Skeletal muscle satellite cell (primary cell): ENCODE measurements at regions not wholly inside any gene's neighbourhood (a gene's known extent, or its start where the extent isn't known, plus 50 kb on each side); places are given as distances from the start of the nearest gene placed in this dataset.

Experiments
- H3K27me3 ChIP-seq: 2 replicates; pipeline ENCODE4 v1.7.0; 2013; ENCODE audit warnings: low read length; ENCODE audit not compliant: control insufficient read depth, insufficient read depth
- H3K36me3 ChIP-seq: 2 replicates; pipeline ENCODE4 v1.7.0; 2013; ENCODE audit warnings: mild to moderate bottlenecking, control low read depth, low read length; ENCODE audit not compliant: insufficient read depth
- H3K4me1 ChIP-seq: 2 replicates; pipeline ENCODE4 v1.7.0; 2013; ENCODE audit warnings: low read length; ENCODE audit not compliant: control insufficient read depth, insufficient read depth
- H3K4me2 ChIP-seq: 2 replicates; pipeline ENCODE4 v1.7.0; 2013; ENCODE audit warnings: mild to moderate bottlenecking, low read length
- H3K4me3 ChIP-seq: 2 replicates; pipeline ENCODE4 v1.7.0; 2013; ENCODE audit warnings: low read length
- H3K9ac ChIP-seq: 2 replicates; pipeline ENCODE4 v1.7.0; 2013; ENCODE audit warnings: mild to moderate bottlenecking, low read depth, low read length, moderate library complexity
- H3K9me3 ChIP-seq: replicated peaks from 2 replicates; pipeline ENCODE4 v1.7.0; 2013; ENCODE audit warnings: mild to moderate bottlenecking, control low read depth, low read length

DNA sequence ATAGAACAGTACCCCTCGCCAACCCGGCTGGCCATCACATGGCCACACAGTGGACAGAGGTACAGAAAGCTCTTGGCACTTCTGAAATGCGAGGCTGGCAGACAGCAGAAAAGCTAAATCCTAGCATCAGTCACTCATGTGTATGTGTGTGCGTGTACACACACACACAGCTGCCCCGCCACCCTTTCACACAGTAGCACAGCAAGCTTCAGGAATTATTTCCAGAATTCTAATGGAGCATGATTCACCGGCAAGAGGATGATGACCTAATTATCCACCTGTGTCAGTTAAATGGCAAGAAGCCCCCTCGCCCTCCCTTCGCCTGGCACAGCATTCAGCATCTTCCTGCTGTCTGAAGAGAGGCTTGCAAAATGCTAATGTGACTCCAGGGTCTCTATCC lies 336.0 kb downstream of the SHANK2 start:
- H3K27me3 ChIP-seq: no peaks in the 10 kb centered on the region
- H3K4me1 ChIP-seq: no peaks in the 10 kb centered on the region
- no peaks in the 10 kb centered on the region for H3K36me3 ChIP-seq
- no peak overlapping the region for H3K9ac ChIP-seq
- no peak overlapping the region for H3K4me2 ChIP-seq
- no peak overlapping the region for H3K4me3 ChIP-seq
- no peaks in the 10 kb centered on the region for H3K9me3 ChIP-seq

DNA sequence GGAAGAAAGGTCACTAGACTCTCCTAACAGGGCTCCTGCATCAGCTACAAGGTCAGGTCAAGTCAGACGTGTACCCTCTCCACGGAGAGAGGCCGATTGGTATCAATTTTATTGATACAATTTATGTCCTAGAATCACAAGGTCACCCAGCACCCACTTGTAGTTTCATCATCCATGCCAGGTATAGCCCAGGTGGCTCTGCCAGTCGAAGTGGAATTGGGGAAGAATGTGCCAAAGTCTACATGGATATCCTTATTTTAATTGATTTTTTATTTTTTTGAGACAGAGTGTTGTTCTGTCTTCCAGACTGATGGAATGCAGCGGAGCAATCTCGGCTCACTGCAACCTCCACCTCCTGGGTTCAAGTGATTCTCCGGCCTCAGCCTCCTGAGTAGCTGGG lies 334.1 kb downstream of the SHANK2 start:
- no peak overlapping the region for H3K9ac ChIP-seq
- H3K4me3 ChIP-seq: no peak overlapping the region
- no peak overlapping the region for H3K4me2 ChIP-seq
- H3K9me3 ChIP-seq: peaks cover 4% of the 10 kb centered on the region
- no peaks in the 10 kb centered on the region for H3K4me1 ChIP-seq
- H3K27me3 ChIP-seq: no peaks in the 10 kb centered on the region
- no peaks in the 10 kb centered on the region for H3K36me3 ChIP-seq

DNA sequence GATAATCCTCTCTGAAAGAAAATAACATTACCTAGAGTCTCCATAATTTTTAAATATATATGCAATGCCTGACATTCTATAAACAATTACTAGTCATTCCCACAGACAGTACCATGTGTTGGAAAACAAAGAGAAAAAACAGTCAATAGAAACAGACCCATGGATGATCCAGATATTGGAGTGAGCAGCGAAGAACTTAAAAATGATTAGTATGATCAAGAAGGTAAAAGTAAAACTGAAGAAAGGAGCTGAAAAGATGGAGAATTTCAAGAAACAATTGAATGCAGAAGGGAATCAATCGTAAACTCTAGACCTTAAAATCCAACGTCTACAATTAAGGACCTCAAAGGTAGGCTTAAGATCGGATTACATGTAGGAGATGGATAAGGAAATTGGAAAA lies 330.6 kb downstream of the SHANK2 start:
- H3K4me2 ChIP-seq: no peak overlapping the region
- H3K4me1 ChIP-seq: no peaks in the 10 kb centered on the region
- no peak overlapping the region for H3K9ac ChIP-seq
- no peaks in the 10 kb centered on the region for H3K36me3 ChIP-seq
- H3K27me3 ChIP-seq: no peaks in the 10 kb centered on the region
- no peak overlapping the region for H3K4me3 ChIP-seq
- peaks cover 4% of the 10 kb centered on the region for H3K9me3 ChIP-seq

DNA sequence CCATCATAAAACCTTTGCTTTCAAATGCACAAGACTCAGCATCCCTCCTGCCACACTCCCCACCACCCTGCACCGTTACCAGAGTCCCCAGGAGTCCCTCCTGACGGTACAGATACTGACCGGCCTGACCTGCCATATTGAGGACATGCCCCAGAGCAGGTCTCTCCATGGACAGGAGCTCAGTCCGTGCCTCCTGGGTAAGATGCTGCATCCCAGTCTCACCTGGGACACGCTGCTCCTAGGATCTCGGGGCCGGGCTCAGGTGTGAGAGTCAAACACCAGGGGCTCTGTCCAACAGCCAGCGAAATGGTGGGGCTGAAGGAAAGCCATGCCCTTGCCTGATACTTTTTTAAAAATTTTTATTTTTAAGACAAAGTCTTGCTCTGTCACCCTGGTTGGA lies 328.3 kb downstream of the SHANK2 start:
- peaks cover 5% of the 10 kb centered on the region for H3K9me3 ChIP-seq
- H3K27me3 ChIP-seq: no peaks in the 10 kb centered on the region
- no peaks in the 10 kb centered on the region for H3K4me1 ChIP-seq
- H3K9ac ChIP-seq: no peak overlapping the region
- H3K36me3 ChIP-seq: no peaks in the 10 kb centered on the region
- H3K4me2 ChIP-seq: no peak overlapping the region
- H3K4me3 ChIP-seq: no peak overlapping the region

DNA sequence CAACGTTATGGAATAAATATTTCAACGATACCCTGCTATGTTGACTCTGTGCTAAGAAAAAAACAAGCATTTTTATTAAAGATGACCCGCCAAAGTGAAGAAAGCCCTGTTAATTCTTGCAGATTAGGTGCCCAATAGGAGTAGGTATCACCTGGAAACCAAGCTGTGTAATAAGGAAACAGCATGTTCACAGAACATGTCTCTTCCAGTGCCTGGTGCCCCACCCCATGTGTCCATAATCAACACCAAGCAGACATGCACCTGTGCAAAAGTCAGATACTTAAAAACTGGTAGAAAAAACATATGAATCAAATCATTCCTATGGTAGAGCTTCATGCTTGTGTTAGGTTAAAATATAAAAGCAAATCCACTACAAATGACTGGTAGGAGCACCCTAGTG lies 327.1 kb downstream of the SHANK2 start:
- Histone ChIP-seq H3K4me2 (no peak overlapping the region), H3K4me1 (no peaks in the 10 kb centered on the region), H3K9ac (no peak overlapping the region), H3K27me3 (no peaks in the 10 kb centered on the region), H3K36me3 (no peaks in the 10 kb centered on the region), H3K4me3 (no peak overlapping the region), H3K9me3 (peaks cover 8% of the 10 kb centered on the region)

DNA sequence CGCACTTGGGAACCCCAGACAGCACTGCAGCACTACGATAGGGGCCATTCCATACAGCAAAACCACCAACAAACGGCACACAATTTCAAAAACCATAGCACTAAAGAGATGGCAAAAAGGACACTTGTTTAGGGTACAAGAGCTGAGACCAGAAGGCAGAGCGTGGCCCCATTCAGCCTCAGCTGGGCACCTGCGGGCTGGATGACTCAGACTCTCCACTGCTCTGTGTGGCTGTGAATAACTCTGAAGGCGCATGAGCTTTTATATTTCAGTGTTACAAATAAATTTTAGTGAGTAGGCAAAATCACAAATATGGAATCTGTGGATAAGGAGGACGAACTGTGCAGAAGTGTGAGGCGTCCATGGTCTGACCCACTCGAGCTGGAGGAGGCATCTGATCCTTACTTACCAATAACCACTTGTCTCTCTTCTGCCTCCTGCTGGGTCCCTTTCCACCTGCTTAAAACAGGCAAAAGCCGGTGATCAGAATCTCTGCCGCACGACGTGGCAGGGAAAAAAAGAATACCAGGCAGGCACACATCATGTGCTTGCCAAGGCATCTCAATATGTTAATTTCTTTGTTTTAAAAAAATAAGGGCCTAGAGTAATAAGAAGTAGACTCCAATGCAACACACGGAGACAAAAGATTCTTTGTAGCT lies 325.7 kb downstream of the SHANK2 start:
- Histone ChIP-seq H3K4me3 (no peak overlapping the region), H3K9me3 (peaks cover 8% of the 10 kb centered on the region), H3K4me1 (no peaks in the 10 kb centered on the region), H3K36me3 (no peaks in the 10 kb centered on the region), H3K27me3 (no peaks in the 10 kb centered on the region), H3K4me2 (no peak overlapping the region), H3K9ac (no peak overlapping the region)

DNA sequence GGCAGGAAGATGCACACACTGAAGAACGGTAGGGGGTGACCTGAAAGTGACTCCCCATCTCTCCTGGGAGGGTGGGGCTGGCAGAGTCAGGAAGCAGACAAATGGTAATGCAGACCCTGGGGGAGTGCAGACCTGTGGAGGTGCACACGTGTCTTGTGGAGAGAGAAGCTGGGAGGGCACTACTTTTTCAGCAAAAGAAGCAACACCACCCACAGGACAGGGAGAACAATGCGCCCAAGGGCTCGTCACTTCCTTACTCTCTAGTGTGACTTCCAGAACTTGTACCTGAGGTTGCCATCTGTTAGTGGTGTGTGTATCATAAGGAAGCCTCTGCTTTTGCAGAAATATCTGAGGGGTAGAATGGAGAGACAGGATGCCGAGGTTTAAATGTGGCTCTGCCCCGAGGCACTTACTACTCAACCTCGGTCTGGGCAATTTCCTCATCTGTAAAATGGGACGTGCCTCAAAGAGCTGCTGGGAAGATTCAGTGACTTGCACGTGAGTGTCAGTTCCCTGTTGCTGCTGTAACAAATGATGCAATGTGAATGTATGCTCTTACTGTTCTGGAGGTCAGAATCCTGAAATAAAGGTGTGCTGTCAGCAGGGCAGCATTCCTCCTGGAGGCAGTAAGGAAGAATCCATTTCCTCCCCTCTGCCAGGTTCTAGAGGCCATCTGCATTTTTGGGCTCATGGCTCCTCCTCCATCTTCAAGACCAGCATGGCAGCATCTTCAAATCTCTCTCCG lies 323.4 kb downstream of the SHANK2 start:
- Histone ChIP-seq H3K36me3 (no peaks in the 10 kb centered on the region), H3K4me2 (no peak overlapping the region), H3K4me3 (no peak overlapping the region), H3K4me1 (no peaks in the 10 kb centered on the region), H3K9ac (no peak overlapping the region), H3K9me3 (peaks cover 4% of the 10 kb centered on the region), H3K27me3 (no peaks in the 10 kb centered on the region)

DNA sequence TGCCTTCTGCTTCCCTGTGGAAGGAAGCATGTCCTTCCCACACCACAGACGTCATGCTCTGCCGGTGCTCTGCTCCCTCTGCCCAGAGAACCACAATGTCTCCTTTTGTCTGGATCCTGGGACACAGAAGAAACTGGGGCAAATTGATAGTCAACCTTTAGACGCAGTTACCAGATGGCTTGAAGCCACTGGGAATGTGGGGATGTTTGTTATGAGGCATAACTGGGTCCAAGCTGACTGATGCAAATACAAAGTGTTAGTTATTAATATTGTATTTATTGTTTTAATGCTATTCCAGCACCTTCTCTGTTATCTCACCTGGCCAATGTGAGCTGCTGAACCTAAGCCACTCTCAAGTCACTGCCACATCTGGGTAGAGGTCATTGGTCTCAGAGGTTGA lies 322.2 kb downstream of the SHANK2 start:
- Histone ChIP-seq H3K4me1 (peaks cover 6% of the 10 kb centered on the region), H3K9me3 (peaks cover 4% of the 10 kb centered on the region), H3K4me3 (no peak overlapping the region), H3K36me3 (no peaks in the 10 kb centered on the region), H3K9ac (no peak overlapping the region), H3K27me3 (no peaks in the 10 kb centered on the region), H3K4me2 (no peak overlapping the region)

DNA sequence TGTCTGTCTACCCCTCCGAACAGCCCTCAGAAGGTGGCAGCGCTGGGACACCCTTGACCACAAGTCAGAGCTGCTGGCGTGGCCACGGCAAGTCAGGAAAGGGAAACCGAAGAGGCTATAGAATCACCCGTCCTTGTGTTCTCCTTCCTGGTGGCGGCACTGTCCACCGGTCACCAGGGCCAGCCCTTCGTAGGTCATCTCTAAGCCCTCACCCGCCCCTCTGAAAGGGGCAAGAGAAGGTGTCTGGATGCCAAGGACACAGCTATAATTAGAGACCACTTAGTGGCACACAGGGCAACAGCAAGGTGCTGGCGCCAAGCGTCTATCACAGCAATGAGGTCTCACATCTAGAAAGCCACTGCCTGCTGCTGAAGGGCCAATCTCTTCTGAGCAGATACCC lies 320.9 kb downstream of the SHANK2 start:
- peaks cover 4% of the 10 kb centered on the region for H3K9me3 ChIP-seq
- no peak overlapping the region for H3K9ac ChIP-seq
- H3K4me3 ChIP-seq: no peak overlapping the region
- no peak overlapping the region for H3K4me2 ChIP-seq
- no peaks in the 10 kb centered on the region for H3K36me3 ChIP-seq
- peaks cover 8% of the 10 kb centered on the region for H3K4me1 ChIP-seq
- H3K27me3 ChIP-seq: no peaks in the 10 kb centered on the region

DNA sequence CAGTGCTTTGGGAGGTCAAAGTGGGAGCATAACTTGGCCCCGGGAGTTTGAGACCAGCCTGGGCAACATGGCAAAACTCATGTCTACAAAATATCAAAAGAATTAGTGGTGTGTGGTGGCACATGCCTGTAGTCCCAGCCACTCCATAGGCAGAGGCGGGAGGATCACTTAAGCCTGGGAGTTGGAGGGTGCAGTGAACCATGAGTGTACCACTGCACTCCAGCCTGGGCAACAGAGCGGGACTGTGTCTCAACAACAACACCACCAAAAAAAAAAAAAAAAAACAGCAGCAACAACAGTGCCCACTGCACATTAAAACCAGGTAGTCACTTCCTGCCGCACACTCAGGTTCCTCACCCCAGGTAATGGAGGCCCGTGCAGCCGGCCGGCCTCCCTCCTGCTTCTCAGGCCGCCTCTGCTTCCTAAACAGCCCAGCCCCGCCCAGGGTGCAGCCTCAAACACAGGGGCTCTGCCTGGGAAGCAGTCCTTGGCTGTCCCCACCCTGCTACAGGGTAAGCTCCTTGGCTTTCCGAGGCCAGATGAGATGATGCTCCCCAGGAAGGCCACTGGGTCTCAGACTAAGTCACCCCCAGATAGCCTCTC lies 318.3 kb downstream of the SHANK2 start:
- peaks cover 8% of the 10 kb centered on the region for H3K4me1 ChIP-seq

DNA sequence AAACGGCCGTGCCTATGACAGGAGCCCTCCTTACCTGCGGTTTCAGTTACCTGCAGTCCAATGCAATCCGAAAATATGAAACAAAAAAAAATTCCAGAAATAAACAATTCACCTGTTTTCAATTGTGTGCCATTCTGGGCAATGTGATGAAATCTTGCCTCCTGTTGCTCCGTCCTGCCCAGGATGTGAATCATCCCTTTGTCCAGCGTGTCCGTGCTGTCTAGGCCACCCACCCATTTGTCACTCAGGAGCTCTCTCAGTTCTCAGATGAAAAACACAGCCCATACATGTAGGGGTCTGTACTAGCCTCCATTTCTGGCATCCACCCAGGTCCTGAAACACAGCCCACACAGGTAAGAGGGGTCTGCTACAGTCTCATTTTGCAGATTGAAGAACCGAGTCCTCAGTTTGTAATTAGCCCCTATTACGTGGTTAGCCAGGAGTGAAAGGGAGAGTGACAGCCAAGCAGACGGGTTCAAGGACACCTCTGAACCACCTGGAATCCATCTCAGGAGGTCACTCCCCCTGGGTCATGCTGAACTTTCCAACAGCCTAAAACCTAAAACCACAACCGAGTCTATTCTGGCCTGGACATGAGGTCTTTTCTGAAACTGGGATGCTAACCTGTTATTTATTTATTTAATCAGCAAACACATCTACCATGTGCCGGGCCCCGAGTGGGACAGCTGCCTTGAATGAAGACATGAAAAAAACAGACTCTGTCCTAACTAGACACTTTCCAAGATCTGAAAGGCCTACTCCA lies 317.2 kb downstream of the SHANK2 start:
- no peaks in the 10 kb centered on the region for H3K36me3 ChIP-seq
- H3K9ac ChIP-seq: no peak overlapping the region
- H3K4me1 ChIP-seq: peaks cover 8% of the 10 kb centered on the region
- H3K4me3 ChIP-seq: no peak overlapping the region
- no peak overlapping the region for H3K4me2 ChIP-seq
- no peaks in the 10 kb centered on the region for H3K9me3 ChIP-seq
- no peaks in the 10 kb centered on the region for H3K27me3 ChIP-seq

More for the DNA sequence above, 318.3 kb downstream of the SHANK2 start:
- Histone ChIP-seq H3K4me3 (no peak overlapping the region), H3K9ac (no peak overlapping the region), H3K4me2 (no peak overlapping the region), H3K9me3 (peaks cover 3% of the 10 kb centered on the region), H3K27me3 (no peaks in the 10 kb centered on the region), H3K36me3 (no peaks in the 10 kb centered on the region)
